Hepatocyte (in vitro differentiated cells): ENCODE measurements at regions not wholly inside any gene's neighbourhood (a gene's known extent, or its start where the extent isn't known, plus 50 kb on each side); places are given as distances from the start of the nearest gene placed in this dataset.

ENCODE experiments used
- EZH2phosphoT487 ChIP-seq: fragments of 200-600 bp; sonication (generic); IDR thresholded peaks from one replicate; pipeline ENCODE4 v1.6.1; 2018; ENCODE audit warnings: antibody characterized with exemption, mild to moderate bottlenecking, low read depth, moderate library complexity; ENCODE audit not compliant: unreplicated experiment, severe bottlenecking
- TF ChIP-seq, protein P1 (sequence below): fragments of 200-600 bp; sonication (generic); IDR thresholded peaks from 2 replicates; pipeline ENCODE4 v1.5.1; 2016; ENCODE audit warnings: antibody characterized with exemption, mild to moderate bottlenecking; ENCODE audit not compliant: poor library complexity

DNA sequence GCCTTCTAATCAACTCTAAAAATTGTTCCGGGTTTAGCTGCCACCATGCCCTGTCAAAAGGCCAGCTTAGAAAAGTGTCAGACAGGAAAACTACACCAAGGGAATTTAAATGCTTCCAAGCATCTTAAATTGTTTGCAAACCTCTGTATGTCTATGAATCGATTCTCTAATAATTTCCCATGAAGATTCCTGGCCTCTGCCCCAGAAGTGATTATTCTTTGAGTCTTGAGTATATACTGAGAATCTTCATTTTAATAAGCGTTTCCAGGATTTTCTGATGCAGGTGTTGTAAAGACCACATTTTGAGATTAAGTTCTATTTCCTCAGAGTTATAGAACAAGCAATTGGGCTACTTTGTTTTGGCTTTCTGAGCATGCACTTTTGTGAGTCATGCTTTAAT lies 471.8 kb upstream of the JAG1 start:
- no peak for TF ChIP-seq EZH2phosphoT487
- TF ChIP-seq, protein P1, sequence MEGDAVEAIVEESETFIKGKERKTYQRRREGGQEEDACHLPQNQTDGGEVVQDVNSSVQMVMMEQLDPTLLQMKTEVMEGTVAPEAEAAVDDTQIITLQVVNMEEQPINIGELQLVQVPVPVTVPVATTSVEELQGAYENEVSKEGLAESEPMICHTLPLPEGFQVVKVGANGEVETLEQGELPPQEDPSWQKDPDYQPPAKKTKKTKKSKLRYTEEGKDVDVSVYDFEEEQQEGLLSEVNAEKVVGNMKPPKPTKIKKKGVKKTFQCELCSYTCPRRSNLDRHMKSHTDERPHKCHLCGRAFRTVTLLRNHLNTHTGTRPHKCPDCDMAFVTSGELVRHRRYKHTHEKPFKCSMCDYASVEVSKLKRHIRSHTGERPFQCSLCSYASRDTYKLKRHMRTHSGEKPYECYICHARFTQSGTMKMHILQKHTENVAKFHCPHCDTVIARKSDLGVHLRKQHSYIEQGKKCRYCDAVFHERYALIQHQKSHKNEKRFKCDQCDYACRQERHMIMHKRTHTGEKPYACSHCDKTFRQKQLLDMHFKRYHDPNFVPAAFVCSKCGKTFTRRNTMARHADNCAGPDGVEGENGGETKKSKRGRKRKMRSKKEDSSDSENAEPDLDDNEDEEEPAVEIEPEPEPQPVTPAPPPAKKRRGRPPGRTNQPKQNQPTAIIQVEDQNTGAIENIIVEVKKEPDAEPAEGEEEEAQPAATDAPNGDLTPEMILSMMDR, result no peak
